Fibroblast of lung (primary cell): ENCODE measurements at regions not wholly inside any gene's neighbourhood (a gene's known extent, or its start where the extent isn't known, plus 50 kb on each side); places are given as distances from the start of the nearest gene placed in this dataset.
"Not testable (repeated sequence)": the region's sequence is repeated elsewhere in the genome, so short reads cannot be mapped to it uniquely, and the experiment has no call there.

Experiments used
- CTCF ChIP-seq, 2 donors: IDR thresholded peaks in 1 of 2; conservative IDR thresholded peaks in 1 of 2; 1 replicate in 1 of 2; 2 replicates in 1 of 2; pipeline ENCODE4 v1.5.1; 2011 to 2012; ENCODE audit warnings: low read length in 2 of 2, control low read depth in 1 of 2, inconsistent platforms in 1 of 2, low read depth in 1 of 2, mild to moderate bottlenecking in 1 of 2
- EZH2 ChIP-seq: IDR thresholded peaks from 2 replicates; pipeline ENCODE4 v1.5.1; 2012; ENCODE audit warnings: low read length, control low read depth, mild to moderate bottlenecking; ENCODE audit errors: missing control alignments

- not testable (repeated sequence) for TF ChIP-seq CTCF (conservative IDR thresholded peaks at IDR 0.05 in 1 of 2, IDR thresholded peaks at IDR 0.05 in 1 of 2; ENCODE audit: low read depth in 1 of 2, low read length in 2 of 2); EZH2
These were observed 473.6 kb downstream of the TP53TG3F start for GRCh38 chr16:33933039-33933438.
